RWPE2 (cell line): ENCODE measurements at regions not wholly inside any gene's neighbourhood (a gene's known extent, or its start where the extent isn't known, plus 50 kb on each side); places are given as distances from the start of the nearest gene placed in this dataset.

Source experiments
- ATAC-seq: fragments of 200-7000 bp; cut with Tn5 transposase; 3 replicates; pipeline ENCODE4 v1.9.1; 2021; ENCODE audit warnings: low read depth
- DNase-seq: peaks from one replicate; pipeline ENCODE4 v3.0.0-alpha.2; 2020; ENCODE audit warnings: low spot score
- H3K27ac ChIP-seq: fragments of 450-650 bp; 2 replicates; pipeline ENCODE4 v1.5.1; 2017; ENCODE audit warnings: mild to moderate bottlenecking; ENCODE audit not compliant: poor library complexity, severe bottlenecking
- H3K27me3 ChIP-seq: fragments of 250-450 bp; sonication (Bioruptor Pico); 2 replicates; pipeline ENCODE4 v1.5.1; 2021; ENCODE audit warnings: mild to moderate bottlenecking, moderate library complexity; ENCODE audit not compliant: insufficient read depth, poor library complexity, severe bottlenecking
- H3K36me3 ChIP-seq: fragments of 250-450 bp; sonication (Bioruptor Pico); 2 replicates; pipeline ENCODE4 v1.5.1; 2020; ENCODE audit warnings: low read depth, mild to moderate bottlenecking, moderate library complexity
- H3K4me1 ChIP-seq: fragments of 250-450 bp; sonication (Bioruptor Pico); 2 replicates; pipeline ENCODE4 v1.5.1; 2021; ENCODE audit warnings: mild to moderate bottlenecking, moderate library complexity; ENCODE audit not compliant: insufficient read depth, poor library complexity, severe bottlenecking
- H3K4me3 ChIP-seq: fragments of 250-450 bp; sonication (Bioruptor Pico); 2 replicates; pipeline ENCODE4 v1.5.1; 2021; ENCODE audit warnings: mild to moderate bottlenecking, moderate library complexity; ENCODE audit not compliant: severe bottlenecking
- H3K9me3 ChIP-seq: fragments of 250-450 bp; sonication (Bioruptor Pico); 2 replicates; pipeline ENCODE4 v1.5.1; 2021; ENCODE audit warnings: mild to moderate bottlenecking, moderate library complexity; ENCODE audit not compliant: severe bottlenecking
- TF ChIP-seq, protein P1 (sequence below): fragments of 450-650 bp; IDR thresholded peaks from one replicate; pipeline ENCODE4 v1.5.1; 2017; ENCODE audit warnings: mild to moderate bottlenecking, moderate library complexity; ENCODE audit not compliant: poor library complexity, severe bottlenecking

- no peaks in the 10 kb centered on the region for H3K9me3 ChIP-seq
- TF ChIP-seq, protein P1, sequence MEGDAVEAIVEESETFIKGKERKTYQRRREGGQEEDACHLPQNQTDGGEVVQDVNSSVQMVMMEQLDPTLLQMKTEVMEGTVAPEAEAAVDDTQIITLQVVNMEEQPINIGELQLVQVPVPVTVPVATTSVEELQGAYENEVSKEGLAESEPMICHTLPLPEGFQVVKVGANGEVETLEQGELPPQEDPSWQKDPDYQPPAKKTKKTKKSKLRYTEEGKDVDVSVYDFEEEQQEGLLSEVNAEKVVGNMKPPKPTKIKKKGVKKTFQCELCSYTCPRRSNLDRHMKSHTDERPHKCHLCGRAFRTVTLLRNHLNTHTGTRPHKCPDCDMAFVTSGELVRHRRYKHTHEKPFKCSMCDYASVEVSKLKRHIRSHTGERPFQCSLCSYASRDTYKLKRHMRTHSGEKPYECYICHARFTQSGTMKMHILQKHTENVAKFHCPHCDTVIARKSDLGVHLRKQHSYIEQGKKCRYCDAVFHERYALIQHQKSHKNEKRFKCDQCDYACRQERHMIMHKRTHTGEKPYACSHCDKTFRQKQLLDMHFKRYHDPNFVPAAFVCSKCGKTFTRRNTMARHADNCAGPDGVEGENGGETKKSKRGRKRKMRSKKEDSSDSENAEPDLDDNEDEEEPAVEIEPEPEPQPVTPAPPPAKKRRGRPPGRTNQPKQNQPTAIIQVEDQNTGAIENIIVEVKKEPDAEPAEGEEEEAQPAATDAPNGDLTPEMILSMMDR = no peak
- no peaks in the 10 kb centered on the region for H3K36me3 ChIP-seq
- no peak overlapping the region for H3K4me3 ChIP-seq
- no peak overlapping the region for H3K27ac ChIP-seq
- H3K4me1 ChIP-seq = no peaks in the 10 kb centered on the region
- ATAC-seq = no peak
- DNase-seq = no peak
- peaks cover 13% of the 10 kb centered on the region for H3K27me3 ChIP-seq
Observed at GRCh38 chr12:114512351-114512750, 106.4 kb upstream of the TBX5 start.

- no peaks in the 10 kb centered on the region for H3K36me3 ChIP-seq
- no peak overlapping the region for H3K27ac ChIP-seq
- no peak for DNase-seq
- peaks cover 29% of the 10 kb centered on the region for H3K27me3 ChIP-seq
- TF ChIP-seq, protein P1 = peak; percentile 85
- H3K9me3 ChIP-seq = no peaks in the 10 kb centered on the region
- ATAC-seq = peak; percentile 73
- H3K4me3 ChIP-seq = no peak overlapping the region
- H3K4me1 ChIP-seq = no peaks in the 10 kb centered on the region
Observed at GRCh38 chr12:114508529-114509129, 102.7 kb upstream of the TBX5 start.

- DNase-seq (no peak), ATAC-seq (no peak)
- H3K4me3 ChIP-seq = no peak overlapping the region
- no peaks in the 10 kb centered on the region for H3K4me1 ChIP-seq
- no peaks in the 10 kb centered on the region for H3K36me3 ChIP-seq
- H3K9me3 ChIP-seq = no peaks in the 10 kb centered on the region
- H3K27ac ChIP-seq = no peak overlapping the region
- TF ChIP-seq, protein P1 = no peak
- peaks cover 49% of the 10 kb centered on the region for H3K27me3 ChIP-seq
Observed at GRCh38 chr12:114506651-114507050, 100.7 kb upstream of the TBX5 start.

GRCh38 chr12:114504311-114504710, 98.4 kb upstream of the TBX5 start:
- no peaks in the 10 kb centered on the region for H3K9me3 ChIP-seq
- H3K36me3 ChIP-seq = no peaks in the 10 kb centered on the region
- DNase-seq (no peak), ATAC-seq (no peak)
- TF ChIP-seq, protein P1 = no peak
- H3K4me3 ChIP-seq = no peak overlapping the region
- H3K4me1 ChIP-seq = no peaks in the 10 kb centered on the region
- peaks cover 65% of the 10 kb centered on the region for H3K27me3 ChIP-seq
- no peak overlapping the region for H3K27ac ChIP-seq

GRCh38 chr12:114501474-114501807, 95.5 kb upstream of the TBX5 start:
- Histone ChIP-seq H3K9me3 (no peaks in the 10 kb centered on the region), H3K36me3 (no peaks in the 10 kb centered on the region), H3K4me1 (no peaks in the 10 kb centered on the region), H3K4me3 (no peak overlapping the region), H3K27ac (no peak overlapping the region), H3K27me3 (peaks cover 46% of the 10 kb centered on the region)
- ATAC-seq (no peak), DNase-seq (no peak)
- TF ChIP-seq, protein P1 = no peak
